ENCODE measurements at regions not wholly inside any gene's neighbourhood (a gene's known extent, or its start where the extent isn't known, plus 50 kb on each side); places are given as distances from the start of the nearest gene placed in this dataset.

GRCh38 chr3:180546863-180547262, 55.1 kb upstream of the TTC14 start:
- WGBS (ENCODE audit: insufficient coverage, low coverage, missing lambda C conversion rate) = 0% methylated on average over 1 of the region's 1 CpG

More at GRCh38 chr3:180546863-180547262, 55.1 kb upstream of the TTC14 start:
- Histone ChIP-seq H3K4me2 (ENCODE audit: insufficient read depth, low read length) (no peak overlapping the region), H3K36me3 (ENCODE audit: control insufficient read depth, insufficient read depth, low read length) (no peaks in the 10 kb centered on the region), H2AFZ (ENCODE audit: low read depth, low read length) (no peak overlapping the region), H3K27me3 (ENCODE audit: control insufficient read depth in 2 of 2, insufficient read depth in 2 of 2, low read length in 2 of 2) (no peaks in the 10 kb centered on the region), H3K9me3 (replicated peaks; ENCODE audit: control insufficient read depth, insufficient read depth, low read depth, low read length) (no peaks in the 10 kb centered on the region), H3K4me3 (no peak overlapping the region), H4K20me1 (replicated peaks; ENCODE audit: control insufficient read depth, insufficient read depth, low read length) (no peaks in the 10 kb centered on the region), H3K9me1 (ENCODE audit: control insufficient read depth, insufficient read depth, low read length) (no peaks in the 10 kb centered on the region), H3K27ac (ENCODE audit: extremely low read depth, low read depth, low read length) (no peak overlapping the region), H3K4me1 (replicated peaks in 1 of 2; ENCODE audit: control insufficient read depth in 2 of 2, insufficient read depth in 2 of 2, low read length in 2 of 2) (no peaks in the 10 kb centered on the region), H3K9ac (ENCODE audit: insufficient read depth in 1 of 2, low read depth in 2 of 2, low read length in 2 of 2) (no peak overlapping the region), H3K79me2 (ENCODE audit: control insufficient read depth, insufficient read depth, low read length) (no peaks in the 10 kb centered on the region)
- intact Hi-C loops (cut with micrococcal nuclease) = no loop called here
- BruUV-seq (replicated peaks) = no TSS peak
- in situ Hi-C loops (cut with MboI) = no loop called here
- ATAC-seq (no peak), FAIRE-seq (no peak), DNase-seq (ENCODE audit: extremely low read depth in 1 of 4, low spot score in 3 of 4) (no peak)
- ChIA-PET CTCF (ENCODE audit: low intra/inter-chr PET ratio) (no interaction called here), POLR2A (no interaction called here)
- TF ChIP-seq ZNF77 (CRISPR knock-in tag; IDR thresholded peaks at IDR 0.05) (no peak), XRCC4 (IDR thresholded peaks at IDR 0.05; ENCODE audit: extremely low read depth, insufficient read depth, insufficient read length) (no peak), STAT5B (CRISPR knock-in tag; IDR thresholded peaks at IDR 0.05) (no peak), BRF2 (IDR thresholded peaks at IDR 0.05; ENCODE audit: borderline replicate concordance, insufficient read depth, insufficient read length) (no peak), PTBP1 (IDR thresholded peaks at IDR 0.05; ENCODE audit: low read depth, low read length) (no peak), CREM (IDR thresholded peaks at IDR 0.05; ENCODE audit: low read depth) (no peak), NFE2 (IDR thresholded peaks at IDR 0.05; ENCODE audit: low read depth) (no peak), POLR2AphosphoS2 (IDR thresholded peaks at IDR 0.05; ENCODE audit: low read length) (no peak), CBFA2T3 (IDR thresholded peaks at IDR 0.05) (no peak), ZFP91 (CRISPR knock-in tag; IDR thresholded peaks at IDR 0.05) (no peak), RFX1 (IDR thresholded peaks at IDR 0.05) (no peak), ZNF717 (CRISPR knock-in tag; IDR thresholded peaks at IDR 0.05) (no peak), ZNF583 (CRISPR knock-in tag; IDR thresholded peaks at IDR 0.05) (no peak), ELF4 (CRISPR knock-in tag; IDR thresholded peaks at IDR 0.05) (no peak)
